ENCODE measurements at regions not wholly inside any gene's neighbourhood (a gene's known extent, or its start where the extent isn't known, plus 50 kb on each side); places are given as distances from the start of the nearest gene placed in this dataset.

- TF ChIP-seq YY1 (IDR thresholded peaks at IDR 0.05; ENCODE audit: low read depth) (no peak), TCF12 (IDR thresholded peaks at IDR 0.05; ENCODE audit: low read depth) (no peak), EP300 (IDR thresholded peaks at IDR 0.05; ENCODE audit: borderline replicate concordance) (no peak), NFIC (IDR thresholded peaks at IDR 0.05) (no peak), CREB1 (IDR thresholded peaks at IDR 0.05; ENCODE audit: low read depth) (no peak), FOXM1 (IDR thresholded peaks at IDR 0.05; ENCODE audit: borderline replicate concordance, low read depth) (no peak), REST (IDR thresholded peaks at IDR 0.05; ENCODE audit: low read depth) (no peak), RAD21 (IDR thresholded peaks at IDR 0.05; ENCODE audit: low read depth) (no peak), TAF1 (IDR thresholded peaks at IDR 0.05; ENCODE audit: low read depth) (no peak), MAX (IDR thresholded peaks at IDR 0.05) (no peak), ZBTB7A (IDR thresholded peaks at IDR 0.05; ENCODE audit: low read depth) (no peak), CEBPB (IDR thresholded peaks at IDR 0.05) (no peak), EGR1 (IDR thresholded peaks at IDR 0.05) (no peak), TEAD4 (IDR thresholded peaks at IDR 0.05) (no peak), USF1 (IDR thresholded peaks at IDR 0.05) (no peak)
Measured at GRCh38 chr10:10914144-10914543, 103.5 kb upstream of the CELF2 start.

DNA sequence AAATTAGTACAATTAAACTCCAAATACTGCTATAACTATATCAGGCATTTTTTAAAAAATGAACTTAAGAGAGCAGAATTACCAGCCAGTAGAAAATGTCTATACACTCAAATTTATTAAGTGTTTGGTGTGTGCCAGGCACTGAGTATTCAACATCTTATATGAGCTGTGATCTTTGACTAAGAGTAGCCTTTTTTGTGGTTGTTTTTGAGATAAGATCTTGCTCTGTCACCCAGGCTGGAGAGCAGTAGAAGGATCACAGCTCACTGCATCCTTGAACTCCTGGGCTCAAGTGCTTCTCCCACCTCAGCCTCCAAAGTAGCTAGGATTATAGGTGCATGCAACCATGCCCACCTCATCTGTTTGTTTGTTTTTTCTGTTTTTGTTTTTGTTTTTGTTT, 102.5 kb upstream of the CELF2 start:
- TF ChIP-seq TEAD4 (IDR thresholded peaks at IDR 0.05), result no peak
- no peak for TF ChIP-seq RAD21 (IDR thresholded peaks at IDR 0.05; ENCODE audit: low read depth)
- TF ChIP-seq YY1 (IDR thresholded peaks at IDR 0.05; ENCODE audit: low read depth), result no peak
- no peak for TF ChIP-seq TCF12 (IDR thresholded peaks at IDR 0.05; ENCODE audit: low read depth)
- no peak for TF ChIP-seq EGR1 (IDR thresholded peaks at IDR 0.05)
- TF ChIP-seq TAF1 (IDR thresholded peaks at IDR 0.05; ENCODE audit: low read depth), result no peak
- TF ChIP-seq NFIC (IDR thresholded peaks at IDR 0.05), result no peak
- TF ChIP-seq MAX (IDR thresholded peaks at IDR 0.05), result no peak
- no peak for TF ChIP-seq CEBPB (IDR thresholded peaks at IDR 0.05)

- TF ChIP-seq EGR1 (IDR thresholded peaks at IDR 0.05) (no peak), ZBTB7A (IDR thresholded peaks at IDR 0.05; ENCODE audit: low read depth) (no peak), USF1 (IDR thresholded peaks at IDR 0.05) (no peak), RAD21 (IDR thresholded peaks at IDR 0.05; ENCODE audit: low read depth) (no peak), TEAD4 (IDR thresholded peaks at IDR 0.05) (no peak), CREB1 (IDR thresholded peaks at IDR 0.05; ENCODE audit: low read depth) (no peak), MAX (IDR thresholded peaks at IDR 0.05) (no peak), YY1 (IDR thresholded peaks at IDR 0.05; ENCODE audit: low read depth) (no peak), FOXM1 (IDR thresholded peaks at IDR 0.05; ENCODE audit: borderline replicate concordance, low read depth) (no peak), TAF1 (IDR thresholded peaks at IDR 0.05; ENCODE audit: low read depth) (no peak), REST (IDR thresholded peaks at IDR 0.05; ENCODE audit: low read depth) (no peak), TCF12 (IDR thresholded peaks at IDR 0.05; ENCODE audit: low read depth) (no peak), CEBPB (IDR thresholded peaks at IDR 0.05) (no peak), NFIC (IDR thresholded peaks at IDR 0.05) (no peak), EP300 (IDR thresholded peaks at IDR 0.05; ENCODE audit: borderline replicate concordance) (no peak)
Measured at GRCh38 chr10:10917031-10917430, 100.6 kb upstream of the CELF2 start.

- TF ChIP-seq YY1 (IDR thresholded peaks at IDR 0.05; ENCODE audit: low read depth), result no peak
- TF ChIP-seq REST (IDR thresholded peaks at IDR 0.05; ENCODE audit: low read depth), result no peak
- no peak for TF ChIP-seq CREB1 (IDR thresholded peaks at IDR 0.05; ENCODE audit: low read depth)
- TF ChIP-seq MAX (IDR thresholded peaks at IDR 0.05), result no peak
- TF ChIP-seq NFIC (IDR thresholded peaks at IDR 0.05), result no peak
- no peak for TF ChIP-seq ZBTB7A (IDR thresholded peaks at IDR 0.05; ENCODE audit: low read depth)
- TF ChIP-seq FOXM1 (IDR thresholded peaks at IDR 0.05; ENCODE audit: borderline replicate concordance, low read depth), result no peak
Measured at GRCh38 chr10:10919976-10920375, 97.7 kb upstream of the CELF2 start.
